T47D (cell line): ENCODE measurements at regions not wholly inside any gene's neighbourhood (a gene's known extent, or its start where the extent isn't known, plus 50 kb on each side); places are given as distances from the start of the nearest gene placed in this dataset.

Experiments used
- DNase-seq, 2 experiments: peaks; one replicate each; pipeline versions ENCODE4 v3.0.0 to v3.0.0-alpha.2; 2011 to 2012; ENCODE audit warnings: low read depth in 1 of 2, low spot score in 1 of 2
- JUND ChIP-seq: IDR thresholded peaks from 2 replicates; pipeline ENCODE4 v1.6.1; 2012; ENCODE audit warnings: low read depth
- in situ Hi-C: cut with HindIII; loops from 2 replicates; pipeline ENCODE4 v1.10.0; 2016; ENCODE audit warnings: low sequenced_read_pairs, low pct_unique_long_range_greater_than_20kb

DNA sequence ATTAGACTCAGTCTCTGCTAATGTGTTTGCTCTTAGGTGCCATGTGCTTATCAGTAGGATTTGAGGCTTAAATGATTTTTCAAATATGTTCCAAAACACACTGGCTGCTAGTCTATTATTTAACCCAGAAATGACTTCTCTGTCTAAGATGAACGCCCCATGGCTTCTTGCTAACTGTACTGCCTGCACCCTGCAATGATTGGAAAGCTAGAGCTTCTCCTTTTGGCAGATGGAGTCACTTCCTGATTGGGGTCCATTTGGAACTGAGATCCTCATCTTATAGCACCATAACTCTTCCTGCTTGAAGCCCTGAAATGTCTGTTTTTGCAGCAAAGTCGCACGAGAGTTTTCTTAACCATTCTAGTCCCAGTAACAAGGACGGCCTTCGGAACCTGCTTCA is 186.5 kb upstream of the ADO start:
- TF ChIP-seq JUND, result no peak
- DNase-seq, result no peak
- in situ Hi-C loops, result no loop called here

DNA sequence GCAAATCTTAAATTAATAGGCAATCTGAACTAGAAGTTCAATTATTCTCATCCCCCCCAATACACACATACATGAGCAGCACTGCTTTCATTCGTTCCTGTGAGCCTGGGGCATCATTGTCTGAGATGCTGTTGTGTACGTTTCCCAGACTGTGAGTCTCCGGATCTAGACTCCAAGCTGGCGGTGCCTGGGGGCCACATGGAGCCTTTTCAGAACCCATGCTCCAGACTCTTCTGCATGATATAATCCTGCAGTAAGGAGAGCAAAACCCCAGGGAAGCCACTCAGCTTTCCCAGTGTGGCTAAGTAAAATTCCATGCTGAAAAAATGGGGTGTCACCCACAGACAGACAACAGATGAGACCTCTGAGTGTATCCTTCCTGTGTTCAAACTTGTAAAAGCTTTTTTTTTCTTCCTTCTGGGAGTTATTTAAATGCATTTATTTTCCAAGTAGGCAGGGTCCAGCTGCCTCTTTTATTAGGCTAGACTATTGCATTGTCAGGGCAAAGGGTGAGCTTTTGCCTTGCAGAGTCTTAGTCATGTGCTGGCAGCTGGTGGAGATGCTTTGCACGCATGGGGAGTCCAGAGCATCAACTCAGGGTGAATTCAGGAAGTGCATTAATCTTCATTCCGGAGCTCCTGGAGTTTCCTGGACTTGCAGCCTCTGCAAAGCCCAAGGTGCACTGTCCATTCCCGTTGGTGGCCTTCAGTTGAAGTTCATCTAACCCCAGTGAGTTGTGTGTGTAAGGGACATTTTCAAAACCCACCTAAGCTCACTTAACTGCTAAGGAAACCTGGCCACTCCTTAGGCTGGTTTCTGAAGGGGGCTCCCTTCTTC is 185.7 kb upstream of the ADO start:
- in situ Hi-C loops, result no loop called here
- TF ChIP-seq JUND, result no peak
- DNase-seq, result no peak

GRCh38 chr10:62619413-62619738 is 185.1 kb upstream of the ADO start:
- DNase-seq, result no peak
- in situ Hi-C loops, result no loop called here
- TF ChIP-seq JUND, result no peak

DNA sequence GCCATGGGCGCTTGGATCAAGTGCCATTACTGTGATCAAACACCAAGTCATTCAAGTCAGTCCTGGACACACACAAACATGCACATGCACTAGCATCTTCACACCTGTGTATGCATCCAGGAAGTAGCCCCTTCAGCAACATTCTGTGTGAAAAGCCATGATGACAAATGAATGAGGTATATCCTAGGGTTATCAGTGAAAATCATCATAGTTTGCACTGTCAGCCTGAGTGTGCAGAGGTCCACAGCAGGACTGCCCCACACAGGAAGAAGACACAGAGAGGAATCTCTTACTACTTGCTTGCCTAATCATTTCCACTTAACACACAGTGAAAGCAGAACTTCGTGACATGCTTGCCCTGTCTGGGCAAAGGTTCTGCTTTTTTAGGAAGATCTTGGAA is 184.0 kb upstream of the ADO start:
- no peak for DNase-seq
- no peak for TF ChIP-seq JUND
- in situ Hi-C loops, result no loop called here

GRCh38 chr10:62623223-62623622 is 181.3 kb upstream of the ADO start:
- no peak for DNase-seq
- in situ Hi-C loops, result no loop called here
- no peak for TF ChIP-seq JUND

DNA sequence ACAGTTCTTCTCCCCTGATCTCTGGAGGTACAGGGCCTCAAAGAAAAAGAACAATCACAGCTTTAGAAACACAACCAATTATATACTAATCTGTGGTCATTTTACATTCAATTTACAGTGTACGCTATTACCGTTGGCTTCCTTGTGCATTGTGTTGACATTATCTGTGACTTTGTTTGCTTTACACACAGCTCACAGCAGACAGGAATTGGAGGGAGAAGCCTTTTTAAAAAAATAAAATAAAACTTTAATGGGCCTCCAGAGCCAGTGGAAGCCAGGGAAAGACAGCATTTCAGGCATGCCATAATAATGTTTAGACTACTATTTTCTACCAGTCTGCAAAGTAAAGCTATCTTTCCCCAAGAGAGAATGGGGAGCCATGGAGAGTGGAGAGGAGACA is 179.0 kb upstream of the ADO start:
- no peak for TF ChIP-seq JUND
- in situ Hi-C loops, result no loop called here
- no peak for DNase-seq

DNA sequence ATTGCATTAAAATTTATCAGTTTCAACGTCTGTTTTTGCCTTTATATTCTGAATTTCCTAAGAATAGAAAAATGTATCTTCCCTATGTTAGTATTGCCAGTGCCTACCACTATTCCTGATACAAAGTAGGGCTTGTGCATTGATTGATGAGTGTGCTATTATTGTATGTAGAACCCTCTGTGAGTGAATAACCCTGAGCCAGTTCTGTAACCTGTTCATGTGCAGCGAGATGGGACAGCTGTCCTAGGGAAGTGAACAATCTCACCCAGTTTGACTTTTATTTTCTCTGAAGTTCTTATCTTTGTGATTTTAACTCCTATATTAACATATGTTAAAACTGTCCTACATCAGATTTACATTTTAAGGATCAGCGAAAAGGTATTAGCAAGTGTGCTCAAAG is 178.4 kb upstream of the ADO start:
- no peak for DNase-seq
- no peak for TF ChIP-seq JUND
- in situ Hi-C loops, result no loop called here

DNA sequence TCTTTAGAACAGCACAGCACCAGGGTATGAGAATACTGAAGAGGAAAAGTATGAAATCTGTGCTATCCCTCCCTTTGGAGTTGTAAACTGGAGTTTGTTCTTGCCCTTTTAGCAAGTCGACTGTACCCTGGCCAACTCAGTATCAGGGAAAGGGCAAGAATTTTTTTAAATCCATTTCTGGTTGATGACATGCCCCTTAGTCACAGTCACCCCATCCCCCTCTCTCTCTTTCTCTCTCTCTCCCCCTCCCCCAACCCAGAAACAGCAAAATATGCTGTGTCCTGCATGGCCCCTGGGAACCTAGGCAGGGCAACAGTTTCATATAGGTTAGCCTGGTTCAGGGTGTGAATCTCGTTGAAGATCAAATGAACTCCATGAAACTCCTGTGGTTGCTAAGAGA is 177.7 kb upstream of the ADO start:
- no peak for TF ChIP-seq JUND
- in situ Hi-C loops, result no loop called here
- DNase-seq, result no peak

DNA sequence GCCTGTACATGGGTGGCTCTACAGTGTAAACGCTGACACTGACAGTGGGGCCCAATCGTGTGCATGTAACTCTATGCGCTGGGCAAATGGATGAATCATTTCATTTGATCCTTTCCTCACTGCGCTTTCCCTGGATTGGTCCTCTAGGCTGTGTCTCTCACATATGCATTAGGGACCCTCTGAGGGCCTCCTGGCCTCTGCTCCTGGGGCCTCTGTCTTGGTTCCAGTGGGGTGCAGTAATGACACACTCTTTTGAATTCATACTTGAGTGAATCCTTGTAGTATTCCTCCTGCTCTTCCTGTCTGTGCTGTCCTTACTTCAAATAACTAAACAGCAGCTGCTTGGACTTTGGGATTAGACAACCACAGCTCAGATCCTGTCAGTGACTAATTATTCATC is 176.5 kb upstream of the ADO start:
- no peak for TF ChIP-seq JUND
- in situ Hi-C loops, result no loop called here
- no peak for DNase-seq

DNA sequence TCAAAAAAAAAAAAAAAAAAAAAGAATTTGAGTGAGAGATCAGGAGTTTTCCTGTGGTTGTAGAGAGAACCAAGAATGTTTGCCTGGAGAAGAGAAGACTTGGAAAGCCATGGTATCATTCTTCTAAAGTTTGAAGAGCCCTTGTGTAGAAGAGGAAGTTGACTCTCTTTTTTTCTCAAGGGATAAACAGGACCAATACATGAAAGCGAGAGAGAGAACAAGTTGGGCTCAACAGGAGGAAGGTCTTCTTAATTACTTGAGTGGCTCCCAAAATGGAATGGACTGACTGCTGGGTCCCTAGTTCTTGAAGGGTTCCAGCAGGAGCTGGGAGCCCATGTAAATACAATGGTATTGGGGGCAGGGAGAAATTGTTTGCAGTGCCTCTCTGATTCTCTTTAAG is 173.3 kb upstream of the ADO start:
- in situ Hi-C loops, result no loop called here
- no peak for DNase-seq
- TF ChIP-seq JUND, result no peak

DNA sequence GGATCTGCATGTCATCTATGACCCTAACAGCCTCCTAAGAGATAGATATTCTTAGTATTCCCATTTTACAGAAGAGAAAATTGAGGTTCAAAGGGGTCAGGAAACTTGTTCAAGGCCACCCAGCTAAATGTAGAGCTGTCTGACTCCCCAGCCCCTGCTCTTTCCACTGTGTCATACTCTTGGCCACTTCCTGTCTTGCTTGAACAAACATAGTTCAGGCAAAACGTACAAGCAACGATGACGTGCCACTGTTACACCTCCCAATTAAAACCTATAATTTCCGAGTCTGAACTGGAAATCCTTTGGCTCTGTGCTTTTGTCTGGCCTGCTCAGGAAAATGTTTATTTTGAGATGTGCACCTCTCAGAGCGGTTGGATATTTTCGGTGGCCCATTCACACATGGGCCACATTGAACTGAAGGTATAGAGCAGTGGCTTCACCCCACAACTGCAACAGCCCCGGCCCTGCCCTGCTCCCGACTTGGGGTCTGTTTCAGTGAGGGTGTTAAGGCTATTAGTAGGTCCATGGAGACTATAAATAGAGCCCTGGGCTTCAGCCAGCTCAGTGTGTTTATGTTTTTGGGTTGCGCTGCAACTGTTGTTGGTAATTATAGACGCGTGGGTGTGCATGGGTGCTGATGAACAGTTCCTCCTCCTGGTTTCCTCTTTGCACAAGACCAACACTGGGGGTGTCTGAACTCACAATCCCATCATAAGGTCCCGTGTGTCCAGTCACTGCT is 172.3 kb upstream of the ADO start:
- TF ChIP-seq JUND, result no peak
- in situ Hi-C loops, result no loop called here
- no peak for DNase-seq

GRCh38 chr10:62633976-62634375 is 170.5 kb upstream of the ADO start:
- in situ Hi-C loops, result no loop called here
- DNase-seq, result no peak
- no peak for TF ChIP-seq JUND

DNA sequence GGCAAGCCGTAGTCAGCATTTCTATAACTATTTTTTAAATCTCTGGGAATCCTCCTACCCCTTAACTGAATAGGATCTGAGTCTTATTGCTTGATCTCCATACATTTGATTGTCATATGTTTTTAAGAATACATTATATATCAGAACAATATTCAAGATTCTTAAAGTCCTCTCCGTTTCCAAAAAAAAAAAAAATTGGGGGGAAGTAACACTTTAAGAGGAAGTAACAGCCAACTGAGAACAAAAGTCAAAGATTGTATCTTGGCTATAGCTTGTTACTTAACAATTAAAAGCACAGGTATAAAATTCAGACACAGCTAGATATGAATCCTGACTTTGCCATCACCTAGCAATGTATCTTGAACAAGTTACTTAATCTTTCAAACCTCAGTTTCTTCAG is 169.9 kb upstream of the ADO start:
- in situ Hi-C loops, result no loop called here
- no peak for DNase-seq
- TF ChIP-seq JUND, result no peak
